ENCODE measurements at regions not wholly inside any gene's neighbourhood (a gene's known extent, or its start where the extent isn't known, plus 50 kb on each side); places are given as distances from the start of the nearest gene placed in this dataset.

GRCh38 chr2:198973785-198974184 lies 484.0 kb downstream of the SATB2 start:
- TF ChIP-seq YY1 (IDR thresholded peaks at IDR 0.05; ENCODE audit: low read depth) (no peak), EP300 (IDR thresholded peaks at IDR 0.05; ENCODE audit: borderline replicate concordance) (no peak), NFIC (IDR thresholded peaks at IDR 0.05) (no peak), TEAD4 (IDR thresholded peaks at IDR 0.05) (no peak), REST (IDR thresholded peaks at IDR 0.05; ENCODE audit: low read depth) (no peak), CEBPB (IDR thresholded peaks at IDR 0.05) (no peak), ZBTB7A (IDR thresholded peaks at IDR 0.05; ENCODE audit: low read depth) (no peak), CREB1 (IDR thresholded peaks at IDR 0.05; ENCODE audit: low read depth) (no peak)
- TF ChIP-seq, protein P1, sequence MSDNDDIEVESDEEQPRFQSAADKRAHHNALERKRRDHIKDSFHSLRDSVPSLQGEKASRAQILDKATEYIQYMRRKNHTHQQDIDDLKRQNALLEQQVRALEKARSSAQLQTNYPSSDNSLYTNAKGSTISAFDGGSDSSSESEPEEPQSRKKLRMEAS (IDR thresholded peaks at IDR 0.05), result no peak

All from Ishikawa (cell line).